CD4-positive, alpha-beta T cell treated with Interleukin-6 for 4 hours (primary cell): ENCODE measurements at regions not wholly inside any gene's neighbourhood (a gene's known extent, or its start where the extent isn't known, plus 50 kb on each side); places are given as distances from the start of the nearest gene placed in this dataset.

Source experiments
- DNase-seq: peaks from one replicate; pipeline ENCODE4 v3.0.0-alpha.2; 2020; ENCODE audit warnings: mixed read lengths

- no peak for DNase-seq
Observed at GRCh38 chr12:92029902-92030586, 115.6 kb downstream of the BTG1 start.

GRCh38 chr12:92029136-92029535 is 116.5 kb downstream of the BTG1 start:
- no peak for DNase-seq

- no peak for DNase-seq
Observed at GRCh38 chr12:92028441-92028709, 117.3 kb downstream of the BTG1 start.

- no peak for DNase-seq
Observed at GRCh38 chr12:92027701-92028440, 117.8 kb downstream of the BTG1 start.

- DNase-seq: no peak
Observed at GRCh38 chr12:92027243-92027642, 118.4 kb downstream of the BTG1 start.

- DNase-seq: no peak
Observed at GRCh38 chr12:92025462-92026207, 120.0 kb downstream of the BTG1 start.

GRCh38 chr12:92022093-92022492 is 123.6 kb downstream of the BTG1 start:
- DNase-seq: no peak

GRCh38 chr12:92021666-92022035 is 124.0 kb downstream of the BTG1 start:
- DNase-seq: no peak

- DNase-seq: no peak
Observed at GRCh38 chr12:92020983-92021665, 124.5 kb downstream of the BTG1 start.

- no peak for DNase-seq
Observed at GRCh38 chr12:92019491-92020277, 126.0 kb downstream of the BTG1 start.

- no peak for DNase-seq
Observed at GRCh38 chr12:92012691-92013090, 133.0 kb downstream of the BTG1 start.

GRCh38 chr12:92010853-92011701 is 134.6 kb downstream of the BTG1 start:
- DNase-seq: no peak

GRCh38 chr12:92010368-92010767 is 135.3 kb downstream of the BTG1 start:
- DNase-seq: no peak

GRCh38 chr12:92008345-92008744 is 137.3 kb downstream of the BTG1 start:
- no peak for DNase-seq

- no peak for DNase-seq
Observed at GRCh38 chr12:92007787-92008186, 137.9 kb downstream of the BTG1 start.

- no peak for DNase-seq
Observed at GRCh38 chr12:92003701-92004100, 141.9 kb downstream of the BTG1 start.

GRCh38 chr12:92002673-92003382 is 142.8 kb downstream of the BTG1 start:
- peak; percentile 12 for DNase-seq

- DNase-seq: no peak
Observed at GRCh38 chr12:92002195-92002649, 143.4 kb downstream of the BTG1 start.

- no peak for DNase-seq
Observed at GRCh38 chr12:92000597-92000996, 145.0 kb downstream of the BTG1 start.

GRCh38 chr12:91999823-92000222 is 145.8 kb downstream of the BTG1 start:
- no peak for DNase-seq

- no peak for DNase-seq
Observed at GRCh38 chr12:91998316-91998715, 147.3 kb downstream of the BTG1 start.
